HCT116 (cell line): ENCODE measurements at regions not wholly inside any gene's neighbourhood (a gene's known extent, or its start where the extent isn't known, plus 50 kb on each side); places are given as distances from the start of the nearest gene placed in this dataset.

Experiments used
- EZH2phosphoT487 ChIP-seq: fragments of 200-600 bp; IDR thresholded peaks from 2 replicates; pipeline ENCODE4 v1.6.1; 2018; ENCODE audit warnings: antibody characterized with exemption, borderline replicate concordance
- POLR2A ChIP-seq: IDR thresholded peaks from 2 replicates; pipeline ENCODE4 v1.7.0; 2011; ENCODE audit warnings: borderline replicate concordance; ENCODE audit not compliant: insufficient read depth, insufficient read length; ENCODE audit errors: extremely low read depth
- ZNF274 ChIP-seq: fragments of 200-500 bp; sonication (Bioruptor generic); IDR thresholded peaks from 2 replicates; pipeline ENCODE4 v1.6.1; 2014; ENCODE audit warnings: mild to moderate bottlenecking, low read depth, low read length, inconsistent platforms
- TF ChIP-seq, protein P1 (sequence below), 3 experiments: fragments of 200-600 bp in 1 of 3; sonication (generic) in 1 of 3; IDR thresholded peaks in 2 of 3; conservative IDR thresholded peaks in 1 of 3; 2 replicates each; pipeline ENCODE4 v1.5.1; 2012 to 2017; ENCODE audit warnings: low read depth in 2 of 3, low read length in 2 of 3, antibody characterized with exemption in 1 of 3, borderline replicate concordance in 1 of 3, control low read depth in 1 of 3, mild to moderate bottlenecking in 1 of 3, mixed read lengths in 1 of 3, mixed run types in 1 of 3, moderate library complexity in 1 of 3; ENCODE audit not compliant: insufficient read depth in 1 of 3

- no peak for TF ChIP-seq POLR2A
- TF ChIP-seq, protein P1, sequence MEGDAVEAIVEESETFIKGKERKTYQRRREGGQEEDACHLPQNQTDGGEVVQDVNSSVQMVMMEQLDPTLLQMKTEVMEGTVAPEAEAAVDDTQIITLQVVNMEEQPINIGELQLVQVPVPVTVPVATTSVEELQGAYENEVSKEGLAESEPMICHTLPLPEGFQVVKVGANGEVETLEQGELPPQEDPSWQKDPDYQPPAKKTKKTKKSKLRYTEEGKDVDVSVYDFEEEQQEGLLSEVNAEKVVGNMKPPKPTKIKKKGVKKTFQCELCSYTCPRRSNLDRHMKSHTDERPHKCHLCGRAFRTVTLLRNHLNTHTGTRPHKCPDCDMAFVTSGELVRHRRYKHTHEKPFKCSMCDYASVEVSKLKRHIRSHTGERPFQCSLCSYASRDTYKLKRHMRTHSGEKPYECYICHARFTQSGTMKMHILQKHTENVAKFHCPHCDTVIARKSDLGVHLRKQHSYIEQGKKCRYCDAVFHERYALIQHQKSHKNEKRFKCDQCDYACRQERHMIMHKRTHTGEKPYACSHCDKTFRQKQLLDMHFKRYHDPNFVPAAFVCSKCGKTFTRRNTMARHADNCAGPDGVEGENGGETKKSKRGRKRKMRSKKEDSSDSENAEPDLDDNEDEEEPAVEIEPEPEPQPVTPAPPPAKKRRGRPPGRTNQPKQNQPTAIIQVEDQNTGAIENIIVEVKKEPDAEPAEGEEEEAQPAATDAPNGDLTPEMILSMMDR (IDR thresholded peaks at IDR 0.05 in 2 of 3, conservative IDR thresholded peaks at IDR 0.05 in 1 of 3; ENCODE audit: borderline replicate concordance in 1 of 3, insufficient read depth in 1 of 3, low read depth in 2 of 3, low read length in 2 of 3), result no peak
- no peak for TF ChIP-seq ZNF274
- no peak for TF ChIP-seq EZH2phosphoT487
Observed at GRCh38 chr15:83362706-83363105, 78.2 kb upstream of the BNC1 start.
